Astrocyte (in vitro differentiated cells and primary cell): ENCODE measurements at regions not wholly inside any gene's neighbourhood (a gene's known extent, or its start where the extent isn't known, plus 50 kb on each side); places are given as distances from the start of the nearest gene placed in this dataset.

Experiments
- DNase-seq: peaks from one replicate; pipeline ENCODE4 v3.0.0-alpha.2; 2010; ENCODE audit warnings: low read depth
- FAIRE-seq: peaks from 2 replicates; lab custom pipeline; 2011; peaks lifted over from hg19 to GRCh38; lab: Jason Lieb, UNC
- H2AFZ ChIP-seq: 2 replicates; pipeline ENCODE4 v1.6.0; 2012; ENCODE audit warnings: low read depth, low read length, inconsistent platforms
- H3K27ac ChIP-seq: 2 replicates; pipeline ENCODE4 v1.5.1; 2011; ENCODE audit warnings: low read depth, low read length, inconsistent platforms
- H3K27me3 ChIP-seq: 2 replicates; pipeline ENCODE4 v1.6.0; 2011; ENCODE audit warnings: low read length, inconsistent platforms; ENCODE audit not compliant: insufficient read depth
- H3K36me3 ChIP-seq: 2 replicates; pipeline ENCODE4 v1.5.1; 2011; ENCODE audit warnings: low read length, inconsistent platforms; ENCODE audit not compliant: insufficient read depth
- H3K4me1 ChIP-seq: 2 replicates; pipeline ENCODE4 v1.5.1; 2011; ENCODE audit warnings: low read length, inconsistent platforms; ENCODE audit not compliant: insufficient read depth
- H3K4me2 ChIP-seq: 2 replicates; pipeline ENCODE4 v1.6.0; 2012; ENCODE audit warnings: low read length, inconsistent platforms
- H3K4me3 ChIP-seq: 2 replicates; pipeline ENCODE4 v1.5.1; 2011; ENCODE audit warnings: low read depth, mild to moderate bottlenecking, low read length, inconsistent platforms; ENCODE audit not compliant: insufficient read depth
- H3K79me2 ChIP-seq: 2 replicates; pipeline ENCODE4 v1.6.0; 2012; ENCODE audit warnings: mild to moderate bottlenecking, low read length, inconsistent platforms; ENCODE audit not compliant: insufficient read depth
- H3K9ac ChIP-seq: 2 replicates; pipeline ENCODE4 v1.6.0; 2012; ENCODE audit warnings: mild to moderate bottlenecking, low read length, inconsistent platforms
- H3K9me3 ChIP-seq: 2 replicates; pipeline ENCODE4 v1.5.1; 2012; ENCODE audit warnings: low read depth, mild to moderate bottlenecking, low read length, inconsistent platforms; ENCODE audit not compliant: insufficient read depth
- H4K20me1 ChIP-seq: 2 replicates; pipeline ENCODE4 v1.6.0; 2012; ENCODE audit warnings: low read length, inconsistent platforms; ENCODE audit not compliant: insufficient read depth
- H3K27ac Mint-ChIP-seq: one replicate; pipeline ENCODE4 v1.8.0; 2021; ENCODE audit warnings: mild to moderate bottlenecking, mixed read lengths; ENCODE audit not compliant: unreplicated experiment
- H3K27me3 Mint-ChIP-seq: one replicate; pipeline ENCODE4 v1.8.0; 2021; ENCODE audit warnings: low read depth, mixed read lengths; ENCODE audit not compliant: unreplicated experiment
- H3K36me3 Mint-ChIP-seq: one replicate; pipeline ENCODE4 v1.8.0; 2021; ENCODE audit warnings: low read depth, mixed read lengths; ENCODE audit not compliant: unreplicated experiment
- H3K4me1 Mint-ChIP-seq: one replicate; pipeline ENCODE4 v1.8.0; 2021; ENCODE audit warnings: low read depth, mixed read lengths; ENCODE audit not compliant: unreplicated experiment
- H3K4me3 Mint-ChIP-seq: one replicate; pipeline ENCODE4 v1.8.0; 2021; ENCODE audit warnings: mild to moderate bottlenecking, moderate library complexity, mixed read lengths; ENCODE audit not compliant: unreplicated experiment
- H3K9me3 Mint-ChIP-seq: one replicate; pipeline ENCODE4 v1.8.0; 2021; ENCODE audit warnings: mild to moderate bottlenecking, mixed read lengths; ENCODE audit not compliant: unreplicated experiment
- CTCF ChIP-seq: IDR thresholded peaks from 2 replicates; pipeline ENCODE4 v1.5.1; 2011; ENCODE audit warnings: low read depth, mild to moderate bottlenecking, inconsistent platforms, low read length, moderate library complexity; ENCODE audit not compliant: insufficient read depth
- EZH2 ChIP-seq: IDR thresholded peaks from 2 replicates; pipeline ENCODE4 v1.6.1; 2012; ENCODE audit warnings: mild to moderate bottlenecking, low read length, inconsistent platforms; ENCODE audit not compliant: insufficient read depth

- H3K4me3 Mint-ChIP-seq: no peak overlapping the region
- H3K27me3 Mint-ChIP-seq: no peaks in the 10 kb centered on the region
- TF ChIP-seq CTCF (no peak), EZH2 (no peak)
- H3K4me1 ChIP-seq: peaks cover 49% of the 10 kb centered on the region
- peak overlapping the region; percentile 12 for H3K9ac ChIP-seq
- H3K9me3 ChIP-seq: no peaks in the 10 kb centered on the region
- no peak overlapping the region for H3K4me3 ChIP-seq
- H3K4me2 ChIP-seq: no peak overlapping the region
- no peak overlapping the region for H3K27ac ChIP-seq
- FAIRE-seq: no peak
- H3K36me3 ChIP-seq: no peaks in the 10 kb centered on the region
- H3K36me3 Mint-ChIP-seq: peaks cover 3% of the 10 kb centered on the region
- H3K9me3 Mint-ChIP-seq: peaks cover 4% of the 10 kb centered on the region
- H4K20me1 ChIP-seq: no peaks in the 10 kb centered on the region
- no peaks in the 10 kb centered on the region for H3K27me3 ChIP-seq
- H3K27ac Mint-ChIP-seq: peak overlapping the region; percentile 54
- DNase-seq: no peak
- peaks cover 49% of the 10 kb centered on the region for H3K4me1 Mint-ChIP-seq
- no peak overlapping the region for H2AFZ ChIP-seq
- no peaks in the 10 kb centered on the region for H3K79me2 ChIP-seq
These were observed 522.7 kb upstream of the CLINT1 start for GRCh38 chr5:158381614-158382160.

- Mint-ChIP-seq H3K4me1 (peaks cover 49% of the 10 kb centered on the region), H3K4me3 (no peak overlapping the region), H3K36me3 (peaks cover 3% of the 10 kb centered on the region), H3K27ac (no peak overlapping the region), H3K9me3 (peaks cover 4% of the 10 kb centered on the region), H3K27me3 (no peaks in the 10 kb centered on the region)
- Histone ChIP-seq H4K20me1 (no peaks in the 10 kb centered on the region), H3K27ac (no peak overlapping the region), H3K4me3 (no peak overlapping the region), H2AFZ (no peak overlapping the region), H3K9me3 (no peaks in the 10 kb centered on the region), H3K79me2 (no peaks in the 10 kb centered on the region), H3K4me1 (peaks cover 44% of the 10 kb centered on the region), H3K36me3 (no peaks in the 10 kb centered on the region), H3K27me3 (no peaks in the 10 kb centered on the region), H3K4me2 (no peak overlapping the region), H3K9ac (no peak overlapping the region)
- no peak for FAIRE-seq
- DNase-seq: no peak
- TF ChIP-seq EZH2 (no peak), CTCF (no peak)
These were observed 521.7 kb upstream of the CLINT1 start for GRCh38 chr5:158380661-158381060.

GRCh38 chr5:158378931-158379330 lies 520.0 kb upstream of the CLINT1 start:
- Histone ChIP-seq H3K79me2 (no peaks in the 10 kb centered on the region), H3K27me3 (no peaks in the 10 kb centered on the region), H3K4me1 (peaks cover 29% of the 10 kb centered on the region), H3K4me2 (no peak overlapping the region), H4K20me1 (no peaks in the 10 kb centered on the region), H3K27ac (no peak overlapping the region), H3K4me3 (no peak overlapping the region), H3K9me3 (no peaks in the 10 kb centered on the region), H2AFZ (no peak overlapping the region), H3K36me3 (no peaks in the 10 kb centered on the region), H3K9ac (no peak overlapping the region)
- Mint-ChIP-seq H3K36me3 (peaks cover 3% of the 10 kb centered on the region), H3K4me3 (no peak overlapping the region), H3K4me1 (peaks cover 35% of the 10 kb centered on the region), H3K27ac (peak overlapping the region; percentile 27), H3K27me3 (no peaks in the 10 kb centered on the region), H3K9me3 (peaks cover 4% of the 10 kb centered on the region)
- TF ChIP-seq CTCF: no peak
- TF ChIP-seq EZH2: no peak
- FAIRE-seq: no peak
- DNase-seq: no peak
